HG02642 (cell line): ENCODE measurements at regions not wholly inside any gene's neighbourhood (a gene's known extent, or its start where the extent isn't known, plus 50 kb on each side); places are given as distances from the start of the nearest gene placed in this dataset.

Experiments used
- ATAC-seq: cut with Tn5 transposase; IDR thresholded peaks from one replicate; pipeline ENCODE4 v1.9.1; 2021; ENCODE audit warnings: mild to moderate bottlenecking; ENCODE audit not compliant: unreplicated experiment, poor library complexity

DNA sequence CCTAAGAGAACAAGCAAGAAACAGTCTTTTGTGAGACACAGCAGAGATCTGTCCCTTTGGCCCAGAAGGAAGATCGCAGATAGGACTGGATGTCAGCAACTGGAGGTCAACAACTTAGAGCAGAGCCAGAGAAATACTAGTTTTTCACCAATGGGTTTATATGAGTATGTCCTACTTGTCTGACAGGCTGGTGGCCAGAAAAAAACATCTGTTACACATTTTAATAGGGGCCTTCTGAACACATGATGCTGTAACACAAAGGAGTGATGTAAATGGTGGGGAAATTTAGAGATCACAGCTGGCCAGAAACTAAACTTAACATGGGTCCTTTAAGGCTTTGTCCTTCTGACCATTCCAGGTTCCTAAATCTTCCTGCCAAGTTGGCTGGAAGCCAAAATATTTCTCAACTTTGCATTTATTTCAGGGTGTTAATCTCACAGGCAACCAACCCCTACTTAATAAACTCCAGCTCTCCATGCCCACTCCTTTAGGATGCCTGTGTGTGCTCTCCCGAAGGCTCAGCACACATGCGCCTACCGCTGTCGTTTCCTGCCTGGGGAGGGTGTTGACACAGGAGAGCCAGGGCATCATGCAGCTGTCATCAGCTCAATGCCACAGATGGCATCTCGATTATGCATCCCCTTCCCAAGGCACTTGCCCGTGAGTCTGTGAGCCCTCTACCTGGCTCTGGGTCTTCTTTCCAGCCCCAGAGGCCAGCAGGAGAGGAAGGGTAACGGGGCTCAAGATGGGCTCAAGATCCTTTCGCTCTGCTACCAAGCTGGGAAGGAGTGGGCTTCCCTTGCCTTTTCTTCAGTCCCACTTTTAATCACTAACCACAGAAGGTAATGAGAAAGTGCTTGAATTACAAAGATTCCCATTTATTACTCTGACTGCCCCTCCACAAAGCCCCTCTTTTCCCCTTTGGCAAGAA is 252.5 kb downstream of the ETAA1 start:
- ATAC-seq: no peak

DNA sequence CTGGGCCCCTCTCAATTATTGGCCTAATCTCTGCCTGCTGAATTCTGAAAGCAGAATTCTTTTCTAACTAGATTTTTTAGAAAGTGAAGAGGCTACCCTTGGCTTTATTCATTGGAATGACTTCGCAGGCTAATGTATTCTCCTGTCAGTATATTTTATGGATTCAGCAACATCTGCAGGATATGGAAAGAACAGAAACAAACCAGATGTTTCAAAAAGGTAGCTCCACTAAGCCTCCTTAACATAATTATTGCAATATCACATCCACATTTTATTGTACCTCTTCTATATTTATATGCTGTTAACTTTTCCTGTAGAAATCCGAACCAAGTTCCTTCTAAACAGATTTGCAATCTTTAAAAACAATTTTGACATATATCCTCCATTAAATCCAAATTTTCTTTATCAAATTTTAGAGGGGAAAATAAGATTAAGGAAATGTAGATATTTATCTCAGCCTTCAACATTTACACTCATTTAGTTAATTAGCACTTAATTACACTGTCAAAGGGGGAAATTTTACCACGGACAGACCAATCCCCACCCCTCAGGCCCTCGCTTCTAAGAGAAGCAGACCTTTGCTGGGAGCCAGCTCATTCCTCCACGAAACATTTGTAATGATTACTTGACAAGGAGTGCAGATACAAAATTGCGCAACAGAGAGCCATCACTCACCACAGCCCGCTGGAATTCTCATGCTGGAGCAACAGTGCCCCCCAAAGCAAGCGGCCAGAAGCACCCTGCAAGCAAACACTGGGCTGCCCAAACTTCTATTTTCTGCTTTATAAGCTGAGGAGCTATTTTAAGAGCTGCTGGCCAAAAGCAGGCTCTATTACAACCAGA is 253.4 kb downstream of the ETAA1 start:
- peak; percentile 57 for ATAC-seq

DNA sequence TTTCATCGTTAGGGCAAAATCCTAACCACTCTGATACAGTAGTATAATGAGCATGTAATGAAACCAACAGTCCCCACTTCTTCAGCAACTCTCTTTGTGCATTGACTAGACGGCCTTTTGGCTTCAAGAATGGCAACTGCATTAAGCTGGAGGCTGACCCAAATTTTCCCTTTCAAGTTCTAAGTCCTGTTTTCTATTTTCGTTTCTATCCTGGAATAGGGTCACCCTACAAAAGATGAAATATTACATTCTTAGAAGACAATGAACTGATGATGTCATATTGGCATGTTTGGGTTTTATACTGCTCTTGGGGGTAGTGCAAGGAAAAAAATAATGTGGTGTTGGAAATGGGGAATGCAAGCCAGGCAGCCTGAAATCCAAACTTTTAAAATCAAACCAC is 254.4 kb downstream of the ETAA1 start:
- no peak for ATAC-seq

- ATAC-seq: peak; percentile 45
These were observed 255.5 kb downstream of the ETAA1 start for GRCh38 chr2:67652679-67653078.

GRCh38 chr2:67656875-67657274 is 259.7 kb downstream of the ETAA1 start:
- no peak for ATAC-seq

DNA sequence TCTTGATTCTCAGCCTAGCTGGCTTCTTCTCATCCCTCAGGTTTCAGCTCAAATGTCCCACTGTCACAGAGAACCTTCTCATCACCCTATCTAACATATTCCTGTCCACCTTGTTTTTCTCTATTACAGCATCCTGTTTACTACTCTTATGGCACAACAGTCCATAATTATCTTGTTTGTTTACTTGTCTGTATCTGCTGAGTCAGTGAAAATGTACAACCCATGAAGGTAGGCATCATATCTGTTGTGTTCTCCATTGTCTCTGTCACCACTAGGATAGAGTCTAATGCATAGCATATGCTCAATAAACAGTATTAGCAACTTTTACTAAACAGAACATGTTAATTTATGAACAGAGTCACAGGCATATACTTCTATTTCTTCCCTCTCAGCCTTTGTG is 261.7 kb downstream of the ETAA1 start:
- no peak for ATAC-seq

GRCh38 chr2:67660015-67660602 is 263.0 kb downstream of the ETAA1 start:
- ATAC-seq: no peak

GRCh38 chr2:67660871-67661270 is 263.7 kb downstream of the ETAA1 start:
- ATAC-seq: no peak

DNA sequence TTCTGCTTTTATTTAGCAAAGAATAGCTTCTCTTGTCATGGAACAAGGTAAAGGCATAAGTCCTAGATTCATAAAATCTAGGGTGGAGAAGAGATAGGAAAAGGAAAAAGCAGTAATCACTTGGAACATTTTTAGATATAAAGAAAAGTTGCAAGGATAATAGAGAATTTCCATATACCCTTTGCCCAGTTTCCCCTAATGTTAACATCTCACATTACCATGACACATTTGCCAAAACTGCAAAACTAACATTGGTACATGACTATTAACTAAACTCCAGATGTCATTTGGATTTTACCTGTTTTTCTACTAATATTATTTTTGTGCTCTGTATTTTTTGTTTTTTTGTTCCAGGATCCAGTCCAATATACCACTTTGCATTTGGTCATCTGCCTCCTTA is 265.1 kb downstream of the ETAA1 start:
- ATAC-seq: no peak

DNA sequence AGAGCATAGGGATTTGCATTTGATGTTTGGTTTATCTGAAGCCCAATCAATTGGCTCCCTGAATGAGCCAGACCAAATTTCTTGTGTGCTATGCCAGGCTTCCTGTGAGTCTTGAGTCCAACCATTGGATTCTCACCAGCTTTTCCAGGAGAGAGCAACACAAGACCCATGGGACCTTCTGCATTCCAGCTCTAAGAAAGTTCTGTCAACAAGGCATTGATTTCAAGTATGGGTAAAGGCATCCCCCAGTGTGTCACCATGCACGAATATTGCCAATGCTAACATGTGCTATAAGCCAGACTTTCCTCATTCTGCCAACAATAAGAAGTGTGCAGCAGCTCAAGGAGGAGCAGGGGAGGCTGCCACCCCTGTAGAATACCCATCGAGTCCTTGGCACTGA is 266.6 kb downstream of the ETAA1 start:
- no peak for ATAC-seq

DNA sequence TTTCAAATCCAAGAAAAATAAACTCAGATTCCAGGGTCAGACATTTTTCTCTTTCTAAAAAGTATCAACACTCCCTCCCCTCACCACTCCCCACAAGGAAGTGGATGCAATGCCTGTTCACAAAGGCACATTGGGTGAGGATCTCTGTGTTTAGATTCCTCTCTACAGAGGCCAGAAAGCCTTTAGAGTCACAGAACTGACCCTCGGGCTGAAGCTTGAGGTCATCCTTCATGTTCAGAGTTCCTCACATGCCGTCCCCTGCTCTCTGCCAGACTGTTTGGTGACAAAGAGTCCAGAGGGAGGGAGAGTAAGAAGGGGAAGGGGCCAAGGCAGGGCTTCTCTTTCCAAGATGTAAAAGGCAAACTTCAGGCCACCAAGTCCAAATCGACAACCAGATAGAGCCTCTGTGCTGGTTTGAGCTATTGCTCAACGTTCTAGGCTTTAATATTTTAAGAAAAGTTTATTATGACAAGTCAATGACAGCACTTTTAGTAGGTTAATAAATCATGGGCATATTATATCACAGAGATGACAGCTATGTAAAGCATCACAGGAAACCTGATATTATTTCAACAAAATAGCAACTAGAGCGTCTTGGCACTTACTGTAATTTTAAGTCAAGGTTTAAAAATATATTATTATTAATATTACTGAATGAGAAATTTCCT is 269.4 kb downstream of the ETAA1 start:
- ATAC-seq: no peak

GRCh38 chr2:67667054-67667908 is 270.1 kb downstream of the ETAA1 start:
- ATAC-seq: no peak

GRCh38 chr2:67668538-67668937 is 271.4 kb downstream of the ETAA1 start:
- no peak for ATAC-seq

GRCh38 chr2:67669168-67669567 is 272.0 kb downstream of the ETAA1 start:
- ATAC-seq: no peak

GRCh38 chr2:67669766-67670165 is 272.6 kb downstream of the ETAA1 start:
- no peak for ATAC-seq

- ATAC-seq: no peak
These were observed 273.6 kb downstream of the ETAA1 start for GRCh38 chr2:67670747-67671183.

DNA sequence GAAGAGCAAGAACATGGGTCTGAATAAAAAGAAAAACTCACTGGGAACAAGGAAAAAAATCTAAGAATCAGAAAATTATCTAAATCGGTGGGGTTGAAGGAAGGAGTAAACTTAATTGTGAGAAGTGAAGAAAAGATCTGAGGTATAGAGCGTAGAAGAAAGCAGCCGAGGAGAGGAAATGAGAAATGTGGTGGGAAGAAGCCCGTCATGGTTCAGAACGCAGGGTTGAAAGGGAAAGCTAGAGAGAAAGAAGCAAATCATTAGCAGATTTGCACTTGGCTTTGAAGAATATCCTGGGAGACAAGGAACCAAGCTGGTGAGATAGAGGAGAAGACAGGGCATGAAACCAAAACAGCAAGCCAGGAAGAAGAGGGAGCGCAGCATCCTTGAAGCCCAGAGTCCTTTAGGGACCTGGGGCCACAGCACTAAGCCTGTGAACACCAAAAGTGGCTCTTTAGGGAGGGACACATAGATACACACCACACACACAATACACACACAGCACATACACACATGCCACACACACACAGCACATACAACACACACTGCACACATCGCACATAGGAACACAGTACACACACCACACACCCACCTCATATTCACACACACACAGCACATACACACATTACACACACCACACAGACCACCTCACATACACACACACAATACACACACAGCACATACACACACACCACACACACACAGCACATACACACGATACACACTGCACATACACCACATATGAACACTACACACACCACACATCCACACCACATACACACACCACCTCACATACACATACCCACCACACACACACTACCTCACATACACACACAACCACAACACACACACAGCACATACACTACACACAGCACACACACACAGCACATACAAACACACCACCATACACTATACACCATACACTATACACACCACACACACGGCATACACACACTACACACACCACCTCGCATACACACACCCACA is 274.6 kb downstream of the ETAA1 start:
- ATAC-seq: no peak

- no peak for ATAC-seq
These were observed 277.5 kb downstream of the ETAA1 start for GRCh38 chr2:67674668-67675067.
